Activated T-helper 1 cell treated with anti-CD3 and anti-CD28 coated beads, Interleukin-12 subunit alpha, Interleukin-12 subunit beta, Interleukin-2, Interleukin-4 antibody, amounts not matched to agents 30 ng/mL and 10 ng/mL and 1 ng/mL, durations not matched to agents 14 hours and 24 hours and 36 hours (primary cell): ENCODE measurements at regions not wholly inside any gene's neighbourhood (a gene's known extent, or its start where the extent isn't known, plus 50 kb on each side); places are given as distances from the start of the nearest gene placed in this dataset.
"Not testable (repeated sequence)": the region's sequence is repeated elsewhere in the genome, so short reads cannot be mapped to it uniquely, and the experiment has no call there.

Source experiments
- DNase-seq: peaks from one replicate; pipeline ENCODE4 v3.0.0; 2021; ENCODE audit warnings: low spot score
- H3K27ac Mint-ChIP-seq: one replicate; pipeline ENCODE4 v1.8.0; 2021; ENCODE audit warnings: mild to moderate bottlenecking, mixed read lengths
- H3K27me3 Mint-ChIP-seq: one replicate; pipeline ENCODE4 v1.8.0; 2022; ENCODE audit warnings: mild to moderate bottlenecking, moderate library complexity, mixed read lengths; ENCODE audit not compliant: insufficient read depth
- H3K36me3 Mint-ChIP-seq: one replicate; pipeline ENCODE4 v1.8.0; 2021; ENCODE audit warnings: low read depth, mixed read lengths
- H3K4me1 Mint-ChIP-seq: one replicate; pipeline ENCODE4 v1.8.0; 2021; ENCODE audit warnings: low read depth, mixed read lengths
- H3K4me3 Mint-ChIP-seq: one replicate; pipeline ENCODE4 v1.8.0; 2021; ENCODE audit warnings: mild to moderate bottlenecking, moderate library complexity, mixed read lengths
- H3K9me3 Mint-ChIP-seq: one replicate; pipeline ENCODE4 v1.8.0; 2021; ENCODE audit warnings: mixed read lengths
- intact Hi-C: fragments of 100-400 bp; cut with micrococcal nuclease; formaldehyde crosslinking; loops from one replicate; pipeline ENCODE4 v1.15.1; 2024

- intact Hi-C loops, result loop anchor here (1.0 to 5.0 kb wide), 4 partner anchors 8 to 657 kb away; no protein-coding TSS in a partner anchor
- H3K4me3 Mint-ChIP-seq, result peak overlapping the region; percentile 17
- no peaks in the 10 kb centered on the region for H3K9me3 Mint-ChIP-seq
- H3K27me3 Mint-ChIP-seq, result no peaks in the 10 kb centered on the region
- peak overlapping the region; percentile 95 for H3K27ac Mint-ChIP-seq
- DNase-seq, result peak; percentile 68
- peaks cover 5% of the 10 kb centered on the region for H3K36me3 Mint-ChIP-seq
- peaks cover 46% of the 10 kb centered on the region for H3K4me1 Mint-ChIP-seq
Measured at GRCh38 chr3:177345049-177345972, 148.0 kb upstream of the TBL1XR1 start.

- no peak for DNase-seq
- Mint-ChIP-seq H3K9me3 (no peaks in the 10 kb centered on the region), H3K27ac (peak overlapping the region; percentile 95), H3K4me1 (peaks cover 46% of the 10 kb centered on the region), H3K27me3 (no peaks in the 10 kb centered on the region), H3K4me3 (peak overlapping the region; percentile 17), H3K36me3 (peaks cover 5% of the 10 kb centered on the region)
- intact Hi-C loops, result loop anchor here (1.0 to 5.0 kb wide), 5 partner anchors 9 to 656 kb away; no protein-coding TSS in a partner anchor
Measured at GRCh38 chr3:177345973-177346503, 148.8 kb upstream of the TBL1XR1 start.

- Mint-ChIP-seq H3K4me3 (no peak overlapping the region), H3K9me3 (no peaks in the 10 kb centered on the region), H3K27me3 (no peaks in the 10 kb centered on the region), H3K4me1 (peaks cover 48% of the 10 kb centered on the region), H3K27ac (no peak overlapping the region), H3K36me3 (peaks cover 5% of the 10 kb centered on the region)
- intact Hi-C loops, result loop anchor here (1.0 to 5.0 kb wide), 2 partner anchors 80 to 655 kb away; no protein-coding TSS in a partner anchor
- DNase-seq, result no peak
Measured at GRCh38 chr3:177346878-177347277, 149.6 kb upstream of the TBL1XR1 start.

- no peak overlapping the region for H3K27ac Mint-ChIP-seq
- intact Hi-C loops, result loop anchor here (5.0 kb wide), 1 partner anchor 655 kb away; no protein-coding TSS in a partner anchor
Measured at GRCh38 chr3:177347611-177348010, 150.3 kb upstream of the TBL1XR1 start.

GRCh38 chr3:177348974-177349373 lies 151.7 kb upstream of the TBL1XR1 start:
- H3K27ac Mint-ChIP-seq, result no peak overlapping the region
- H3K36me3 Mint-ChIP-seq, result peaks cover 2% of the 10 kb centered on the region
- no peak for DNase-seq
- H3K4me1 Mint-ChIP-seq, result peaks cover 43% of the 10 kb centered on the region
- no peaks in the 10 kb centered on the region for H3K27me3 Mint-ChIP-seq
- no peak overlapping the region for H3K4me3 Mint-ChIP-seq
- intact Hi-C loops, result loop anchor here (5.0 kb wide), 1 partner anchor 653 kb away; no protein-coding TSS in a partner anchor
- H3K9me3 Mint-ChIP-seq, result no peaks in the 10 kb centered on the region

More at GRCh38 chr3:177347611-177348010, 150.3 kb upstream of the TBL1XR1 start:
- no peak for DNase-seq
- Mint-ChIP-seq H3K9me3 (no peaks in the 10 kb centered on the region), H3K4me3 (no peak overlapping the region), H3K27me3 (no peaks in the 10 kb centered on the region), H3K36me3 (peaks cover 2% of the 10 kb centered on the region), H3K4me1 (peaks cover 47% of the 10 kb centered on the region)

GRCh38 chr3:177349384-177349783 lies 152.1 kb upstream of the TBL1XR1 start:
- Mint-ChIP-seq H3K27me3 (no peaks in the 10 kb centered on the region), H3K4me1 (peaks cover 42% of the 10 kb centered on the region), H3K9me3 (no peaks in the 10 kb centered on the region), H3K27ac (no peak overlapping the region), H3K4me3 (no peak overlapping the region), H3K36me3 (peaks cover 2% of the 10 kb centered on the region)
- no peak for DNase-seq
- intact Hi-C loops, result loop anchor here (5.0 kb wide), 1 partner anchor 653 kb away; no protein-coding TSS in a partner anchor

GRCh38 chr3:177350121-177350520 lies 152.8 kb upstream of the TBL1XR1 start:
- Mint-ChIP-seq H3K36me3 (peaks cover 2% of the 10 kb centered on the region), H3K9me3 (no peaks in the 10 kb centered on the region), H3K4me3 (no peak overlapping the region), H3K4me1 (peaks cover 37% of the 10 kb centered on the region), H3K27ac (no peak overlapping the region), H3K27me3 (no peaks in the 10 kb centered on the region)
- DNase-seq, result no peak
- intact Hi-C loops, result no loop called here

GRCh38 chr3:177351206-177351605 lies 153.9 kb upstream of the TBL1XR1 start:
- Mint-ChIP-seq H3K36me3 (no peaks in the 10 kb centered on the region), H3K4me3 (no peak overlapping the region), H3K27me3 (no peaks in the 10 kb centered on the region), H3K9me3 (no peaks in the 10 kb centered on the region), H3K4me1 (peaks cover 31% of the 10 kb centered on the region), H3K27ac (no peak overlapping the region)
- intact Hi-C loops, result no loop called here
- no peak for DNase-seq

- H3K27ac Mint-ChIP-seq, result no peak overlapping the region
- no peaks in the 10 kb centered on the region for H3K9me3 Mint-ChIP-seq
- intact Hi-C loops, result no loop called here
- no peak overlapping the region for H3K4me3 Mint-ChIP-seq
- no peaks in the 10 kb centered on the region for H3K27me3 Mint-ChIP-seq
- H3K4me1 Mint-ChIP-seq, result peaks cover 31% of the 10 kb centered on the region
- no peak for DNase-seq
- H3K36me3 Mint-ChIP-seq, result no peaks in the 10 kb centered on the region
Measured at GRCh38 chr3:177351757-177352158, 154.5 kb upstream of the TBL1XR1 start.

GRCh38 chr3:177352424-177352823 lies 155.1 kb upstream of the TBL1XR1 start:
- no peak for DNase-seq
- no peaks in the 10 kb centered on the region for H3K9me3 Mint-ChIP-seq
- no peak overlapping the region for H3K4me3 Mint-ChIP-seq
- H3K36me3 Mint-ChIP-seq, result no peaks in the 10 kb centered on the region
- no peaks in the 10 kb centered on the region for H3K27me3 Mint-ChIP-seq
- H3K4me1 Mint-ChIP-seq, result peaks cover 33% of the 10 kb centered on the region
- no peak overlapping the region for H3K27ac Mint-ChIP-seq
- intact Hi-C loops, result no loop called here

GRCh38 chr3:177353140-177353539 lies 155.9 kb upstream of the TBL1XR1 start:
- Mint-ChIP-seq H3K9me3 (no peaks in the 10 kb centered on the region), H3K36me3 (no peaks in the 10 kb centered on the region), H3K4me1 (peaks cover 34% of the 10 kb centered on the region), H3K27me3 (no peaks in the 10 kb centered on the region), H3K4me3 (no peak overlapping the region), H3K27ac (no peak overlapping the region)
- DNase-seq, result no peak
- intact Hi-C loops, result no loop called here

GRCh38 chr3:177353879-177354278 lies 156.6 kb upstream of the TBL1XR1 start:
- H3K27me3 Mint-ChIP-seq, H3K36me3 Mint-ChIP-seq, H3K9me3 Mint-ChIP-seq, DNase-seq, H3K27ac Mint-ChIP-seq, intact Hi-C loops, H3K4me3 Mint-ChIP-seq: not testable (repeated sequence)
- peaks cover 40% of the 10 kb centered on the region for H3K4me1 Mint-ChIP-seq

- no peaks in the 10 kb centered on the region for H3K9me3 Mint-ChIP-seq
- H3K27me3 Mint-ChIP-seq, result no peaks in the 10 kb centered on the region
- DNase-seq, result no peak
- H3K4me3 Mint-ChIP-seq, result no peak overlapping the region
- H3K4me1 Mint-ChIP-seq, result peaks cover 43% of the 10 kb centered on the region
- intact Hi-C loops, result no loop called here
- H3K36me3 Mint-ChIP-seq, result no peaks in the 10 kb centered on the region
- no peak overlapping the region for H3K27ac Mint-ChIP-seq
Measured at GRCh38 chr3:177354466-177354865, 157.2 kb upstream of the TBL1XR1 start.
